Testis (tissue), 2 donors: ENCODE measurements at regions not wholly inside any gene's neighbourhood (a gene's known extent, or its start where the extent isn't known, plus 50 kb on each side); places are given as distances from the start of the nearest gene placed in this dataset.

ENCODE experiments used
- CTCF ChIP-seq, 3 experiments: fragments of 450-650 bp in 2 of 3; fragments of 200-600 bp in 1 of 3; sonication (generic) in 1 of 3; IDR thresholded peaks; one replicate each; pipeline ENCODE4 v1.5.1; 2016 to 2019; ENCODE audit warnings: antibody characterized with exemption in 3 of 3, mild to moderate bottlenecking in 2 of 3, moderate library complexity in 1 of 3
- POLR2A ChIP-seq: fragments of 450-650 bp; IDR thresholded peaks from one replicate; pipeline ENCODE4 v1.6.1; 2017; ENCODE audit warnings: antibody characterized with exemption, mild to moderate bottlenecking, moderate library complexity

- TF ChIP-seq POLR2A (no peak), CTCF (IDR thresholded peaks at IDR 0.05) (no peak)
Measured at GRCh38 chr7:152583006-152583405, 92.9 kb downstream of the XRCC2 start.
